EL (cell line): ENCODE measurements at regions not wholly inside any gene's neighbourhood (a gene's known extent, or its start where the extent isn't known, plus 50 kb on each side); places are given as distances from the start of the nearest gene placed in this dataset.

Experiments used
- DNase-seq: peaks from one replicate; pipeline ENCODE4 v3.0.0-alpha.2; 2016

DNA sequence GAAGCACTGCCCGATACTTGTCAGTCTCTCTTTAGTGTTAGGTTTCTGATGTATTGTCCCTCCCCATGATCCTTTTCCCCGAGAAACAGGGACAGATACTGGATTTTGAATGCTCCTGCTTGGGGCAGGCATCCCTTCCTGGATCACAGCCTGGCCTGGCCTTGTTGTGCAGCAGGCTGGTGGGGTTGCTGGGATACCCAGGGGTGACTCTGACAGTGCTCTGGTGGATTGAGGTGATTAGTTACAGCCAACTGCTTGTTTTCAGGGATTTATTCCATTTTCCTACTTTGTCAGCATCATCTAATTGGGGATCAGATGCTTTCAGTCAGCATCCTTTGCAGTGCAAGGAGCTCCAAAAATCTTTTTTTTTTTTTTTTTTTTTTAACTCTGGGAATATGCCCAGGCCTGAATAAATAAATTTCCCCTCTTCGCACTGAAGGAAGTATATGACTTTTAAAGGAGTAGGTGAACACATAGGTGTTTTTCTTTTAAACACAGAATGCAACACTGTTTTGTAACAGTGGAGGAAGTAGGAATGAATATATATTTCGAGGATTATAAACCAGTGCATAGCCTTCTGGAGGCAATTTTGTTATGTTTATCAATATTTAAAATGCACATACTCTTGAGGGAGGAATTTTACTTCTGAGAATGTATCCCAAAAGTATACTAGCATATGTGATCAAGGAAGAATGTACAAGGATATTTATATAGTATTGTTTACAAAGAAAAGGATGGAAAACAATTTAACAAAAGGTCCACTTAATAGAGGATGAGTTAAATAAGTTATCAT is 127.3 kb upstream of the ELL2 start:
- DNase-seq = no peak

DNA sequence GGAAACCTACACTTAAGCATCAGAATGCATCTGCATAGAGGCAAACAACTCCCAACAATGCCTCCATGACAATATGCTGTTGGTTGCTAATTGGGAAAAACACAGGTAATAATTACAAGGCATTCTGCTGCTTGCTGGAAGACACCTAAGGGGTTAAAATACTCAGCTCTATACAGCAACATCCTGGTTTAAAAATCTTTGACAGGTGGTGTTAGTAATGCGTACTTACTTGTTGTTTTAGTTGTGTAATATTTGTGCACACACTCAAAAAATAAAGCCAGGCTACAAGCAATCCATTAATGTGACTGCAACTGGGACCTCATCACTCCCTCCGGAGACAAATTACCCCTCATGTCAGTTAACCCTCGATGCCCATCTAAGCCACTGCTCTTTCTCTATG is 126.3 kb upstream of the ELL2 start:
- DNase-seq = no peak

DNA sequence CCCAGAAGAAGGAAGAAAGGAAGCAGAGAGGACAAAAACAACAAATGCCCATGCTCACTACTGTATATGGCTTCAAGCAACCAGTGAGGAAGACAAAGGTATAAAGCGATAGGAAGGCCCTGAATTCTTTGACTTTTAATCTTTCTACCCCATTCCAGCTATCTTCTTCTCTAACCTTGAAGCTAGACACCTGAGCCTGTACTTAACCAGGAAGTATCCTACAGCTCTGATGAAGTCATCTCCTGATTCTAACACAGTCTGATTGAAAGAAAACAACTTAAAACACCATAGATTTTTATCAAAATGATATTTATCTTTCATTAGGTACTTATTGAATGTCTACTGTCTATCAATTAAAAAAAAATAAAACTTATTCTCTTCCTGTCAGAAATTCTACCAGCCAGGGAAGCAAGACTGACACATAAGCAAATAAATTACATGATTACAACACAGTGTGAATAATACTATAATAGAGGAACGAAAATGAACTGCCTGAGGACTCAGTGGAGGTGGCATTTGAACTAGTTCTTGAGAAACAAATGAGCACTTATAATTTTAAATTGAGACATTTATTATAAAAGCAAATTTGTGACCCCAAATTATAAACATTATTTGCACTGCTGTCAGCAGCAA is 123.3 kb upstream of the ELL2 start:
- DNase-seq = no peak

DNA sequence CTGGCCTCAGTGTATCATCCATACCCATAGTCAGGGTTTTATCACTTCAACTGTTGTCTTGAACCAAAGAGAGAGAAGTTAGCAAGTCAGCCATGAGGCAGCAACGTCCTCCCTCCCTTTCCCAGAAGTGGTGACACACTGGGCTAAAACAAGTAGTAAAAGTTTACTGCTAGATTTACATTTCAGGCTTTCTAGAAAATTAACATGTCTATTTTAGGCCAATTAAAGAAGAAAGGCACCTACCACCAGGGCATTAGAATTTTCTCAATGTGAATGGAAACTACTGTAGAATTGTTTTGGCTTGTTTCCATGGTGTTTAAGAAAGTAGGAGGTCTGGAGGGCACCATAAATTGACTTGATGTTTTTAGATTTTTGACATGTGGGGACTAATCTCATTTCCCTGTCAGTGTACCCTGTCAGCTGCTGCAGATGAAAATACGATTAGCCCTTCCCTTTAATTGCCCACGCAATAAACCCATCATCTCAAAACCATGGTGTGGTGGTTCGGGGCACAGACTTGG is 121.8 kb upstream of the ELL2 start:
- no peak for DNase-seq

DNA sequence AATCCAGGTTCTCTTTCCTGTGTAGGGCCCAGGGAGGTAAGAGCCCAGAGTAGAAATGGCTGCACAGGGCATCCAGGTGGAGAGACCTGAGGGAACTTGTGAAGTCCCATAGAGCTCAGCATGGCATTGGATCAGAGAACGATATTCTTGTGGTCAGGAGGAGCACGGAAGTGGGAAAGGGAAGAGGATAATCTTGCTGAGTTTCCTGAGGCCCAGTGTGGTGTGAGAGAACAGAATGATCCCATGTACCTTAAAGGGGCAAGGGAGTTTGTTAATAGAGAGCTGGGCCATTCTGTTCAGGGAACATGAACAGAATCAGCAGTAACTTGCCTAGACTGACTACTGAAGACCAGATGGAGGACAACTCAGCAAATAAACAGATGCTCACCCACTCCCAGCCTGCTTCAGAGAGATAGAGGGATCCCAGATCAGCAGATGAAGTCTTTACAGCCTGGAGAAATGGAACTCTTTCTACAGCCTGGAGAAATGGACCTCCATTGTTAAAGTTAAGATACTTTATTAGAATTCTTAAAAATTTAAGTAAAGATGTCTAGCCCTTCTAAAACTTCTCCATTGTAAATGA is 119.7 kb upstream of the ELL2 start:
- no peak for DNase-seq

DNA sequence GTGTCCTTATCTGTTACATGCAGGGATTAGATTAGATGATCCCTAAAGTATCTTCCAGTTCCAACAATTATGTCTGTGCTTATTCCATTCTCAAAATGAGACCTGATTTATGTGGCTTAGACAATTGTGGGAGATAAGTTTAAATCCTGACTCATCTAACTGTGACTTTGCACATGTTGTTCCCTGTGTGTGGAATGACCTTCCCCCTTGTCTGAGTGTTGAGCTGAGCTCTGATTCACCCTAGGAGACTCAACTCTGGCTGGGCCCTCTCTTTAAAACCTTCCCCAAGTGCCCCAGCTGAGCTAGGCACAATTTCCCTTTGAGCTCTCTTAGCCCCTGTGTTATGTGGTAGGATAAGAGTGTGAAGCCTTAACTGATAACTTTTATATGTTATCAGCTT is 118.9 kb upstream of the ELL2 start:
- DNase-seq = peak; percentile 71

DNA sequence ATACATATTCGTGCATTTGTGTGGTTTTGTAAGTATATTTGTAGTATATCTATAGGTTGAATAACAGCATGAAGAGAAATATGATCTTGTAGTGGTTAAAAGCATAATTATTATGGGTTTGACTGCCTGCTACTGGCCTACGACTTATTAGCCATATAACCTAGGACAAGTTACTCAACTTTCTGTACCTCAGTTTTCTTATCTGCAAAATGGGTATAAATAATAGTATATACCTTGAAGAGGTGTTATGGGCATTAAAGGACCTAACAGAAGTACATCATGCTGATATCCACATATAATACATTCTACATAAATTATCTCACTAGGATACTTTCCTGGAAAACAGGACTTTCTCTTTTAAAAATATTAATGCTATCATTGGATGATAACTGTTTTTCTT is 118.3 kb upstream of the ELL2 start:
- no peak for DNase-seq

DNA sequence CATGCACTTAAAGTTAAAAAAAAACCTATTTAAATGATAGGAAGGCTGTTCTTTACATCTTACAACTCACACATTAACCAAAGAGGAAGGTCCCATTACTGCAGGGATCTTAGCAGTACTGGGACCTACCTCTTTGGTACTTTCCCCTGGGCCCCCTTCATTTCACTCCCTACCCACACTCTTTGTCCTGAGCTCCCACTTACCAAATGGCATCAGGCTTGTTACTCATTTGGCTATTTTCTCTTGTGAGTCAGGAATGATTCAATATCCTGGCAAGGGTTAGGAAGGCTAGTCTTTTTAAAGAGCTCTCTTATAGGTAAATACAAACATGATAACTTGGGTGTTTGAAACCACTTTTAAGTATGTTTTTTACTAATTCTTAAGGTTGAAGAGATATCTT is 117.4 kb upstream of the ELL2 start:
- DNase-seq = peak; percentile 92

DNA sequence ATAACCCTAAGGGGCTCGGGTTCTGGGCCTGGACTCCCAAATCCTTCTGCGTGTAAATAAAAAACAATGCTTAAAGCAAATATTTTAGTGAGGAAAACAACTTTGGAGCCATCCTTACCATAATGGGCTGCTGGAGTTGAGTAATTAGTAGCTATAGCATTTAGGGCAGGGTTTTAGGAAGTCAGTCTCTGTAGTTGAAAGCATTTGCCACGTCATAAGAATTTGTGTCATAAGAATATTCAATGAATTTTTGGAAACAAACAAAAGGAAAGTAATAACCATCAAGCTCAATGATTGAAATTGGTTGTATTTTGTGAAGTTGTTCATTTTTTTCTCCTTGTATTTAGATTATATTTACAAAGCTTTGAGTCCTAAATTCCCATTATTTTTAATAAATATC is 114.8 kb upstream of the ELL2 start:
- DNase-seq = no peak

DNA sequence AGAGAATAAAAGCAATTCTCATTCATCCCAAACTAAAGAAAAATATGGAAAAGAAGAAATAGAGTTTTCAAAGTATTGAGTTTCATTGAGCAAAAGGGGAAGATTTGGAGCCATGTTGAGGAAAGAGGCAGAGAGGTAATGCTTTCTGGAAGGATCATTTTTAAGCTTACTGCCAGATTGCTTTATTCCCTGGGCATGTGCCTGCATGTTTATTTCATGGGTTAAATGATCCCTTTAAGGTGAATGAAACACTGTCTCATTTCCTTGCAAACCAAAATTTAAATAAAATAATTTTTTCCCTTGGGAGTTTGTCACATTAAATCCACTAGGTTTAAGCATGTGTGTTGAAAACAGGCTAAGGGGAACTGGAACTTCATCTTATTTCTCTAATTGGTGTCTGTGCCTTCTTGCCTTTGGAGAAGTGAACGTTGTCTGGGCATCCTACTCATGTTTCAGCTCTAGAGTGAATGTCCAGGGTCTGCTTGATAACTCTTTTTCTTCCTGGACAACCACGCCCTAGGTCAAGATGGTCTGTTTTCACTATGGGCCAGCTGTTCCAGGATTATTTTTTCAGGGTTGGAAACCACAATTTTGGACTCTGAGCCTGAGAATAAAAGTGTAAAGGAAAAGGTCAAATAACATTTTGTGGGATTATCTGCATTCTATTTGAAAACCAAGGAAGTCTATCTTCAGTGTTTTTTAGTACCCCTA is 114.1 kb upstream of the ELL2 start:
- DNase-seq = no peak

DNA sequence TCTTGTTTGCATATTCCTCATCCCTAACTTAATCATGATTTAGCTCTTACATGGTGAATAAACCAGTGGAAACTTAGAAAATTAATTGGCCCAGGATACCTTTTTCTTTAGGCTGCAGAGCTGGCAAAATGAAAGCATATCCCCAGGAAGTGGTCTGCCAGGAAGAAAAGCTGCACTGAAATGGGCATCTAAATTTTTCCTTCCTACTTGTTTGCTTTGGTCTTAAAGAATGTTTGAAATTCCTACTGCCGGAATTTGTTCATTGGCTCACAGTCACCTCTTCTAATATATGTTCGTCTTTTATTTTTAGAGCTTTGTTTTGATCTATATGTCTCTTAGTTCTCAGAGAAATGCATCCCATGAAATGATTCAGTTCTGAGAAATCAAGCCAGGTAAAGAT is 113.2 kb upstream of the ELL2 start:
- peak; percentile 43 for DNase-seq

DNA sequence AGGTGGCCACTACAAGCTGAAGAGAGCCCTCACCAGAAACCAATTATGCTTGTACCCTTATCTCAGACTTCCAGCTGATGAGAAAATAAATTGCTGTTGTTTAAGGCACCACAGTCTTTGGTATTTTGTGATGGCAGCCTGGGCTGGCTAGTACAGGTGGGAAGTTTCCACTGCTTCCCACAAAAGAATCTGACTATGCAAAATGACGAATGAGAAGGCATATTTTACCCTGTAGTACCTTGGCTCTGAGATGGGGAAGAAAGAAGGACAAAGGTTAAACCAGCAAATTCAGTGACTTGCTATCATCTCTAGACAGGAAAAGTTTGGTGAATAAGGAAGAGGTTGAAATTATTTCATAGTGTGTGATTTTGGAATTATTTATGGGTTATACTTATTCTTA is 112.8 kb upstream of the ELL2 start:
- DNase-seq = no peak

DNA sequence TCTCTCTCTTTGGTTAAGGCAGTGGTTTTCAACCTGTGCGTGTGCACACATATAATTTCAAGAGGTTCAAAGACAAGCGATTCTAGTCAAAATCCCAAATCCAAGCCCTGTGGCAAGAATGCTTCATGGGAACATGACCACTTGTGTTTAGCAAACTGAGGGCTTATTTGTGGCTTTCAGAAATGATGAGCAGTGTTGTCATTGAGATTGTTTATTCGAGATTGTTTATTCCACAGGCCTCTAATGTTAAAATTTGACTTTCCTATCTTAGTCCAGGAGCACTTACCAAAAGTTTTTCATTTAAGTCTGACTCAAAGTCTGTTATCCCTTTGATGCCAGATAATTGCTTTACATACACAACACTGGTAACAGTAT is 111.1 kb upstream of the ELL2 start:
- no peak for DNase-seq

DNA sequence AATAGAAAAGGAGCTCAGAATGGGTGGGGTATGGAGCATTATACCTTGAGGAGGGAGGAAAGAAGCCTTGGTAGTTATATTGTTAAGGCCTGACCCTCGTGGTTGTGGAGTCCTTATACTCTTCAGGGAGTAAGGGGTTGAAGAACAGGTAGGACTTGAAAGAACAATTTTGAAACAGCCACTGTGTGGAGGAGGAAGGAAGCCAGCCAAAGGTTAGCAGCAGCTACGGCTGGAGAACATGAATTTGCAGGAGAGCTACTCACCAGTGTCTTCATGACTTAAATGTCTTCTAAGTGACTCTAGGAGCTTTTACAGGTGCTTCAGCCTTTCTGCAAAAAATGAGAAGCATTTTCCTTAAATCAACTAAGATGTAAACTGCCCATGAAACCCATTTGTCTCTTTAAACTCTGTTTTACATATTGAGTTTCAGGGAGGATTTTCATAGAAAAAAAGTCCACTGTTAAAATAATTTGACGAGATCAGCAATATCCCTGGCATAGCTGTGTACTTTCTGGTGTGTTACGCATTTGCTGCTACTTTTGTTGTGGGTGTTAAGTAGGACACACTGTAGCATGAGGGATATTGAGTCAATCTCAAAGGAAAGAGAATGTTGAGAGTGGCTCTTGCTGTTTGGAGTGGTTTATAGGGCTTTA is 110.6 kb upstream of the ELL2 start:
- DNase-seq = no peak

DNA sequence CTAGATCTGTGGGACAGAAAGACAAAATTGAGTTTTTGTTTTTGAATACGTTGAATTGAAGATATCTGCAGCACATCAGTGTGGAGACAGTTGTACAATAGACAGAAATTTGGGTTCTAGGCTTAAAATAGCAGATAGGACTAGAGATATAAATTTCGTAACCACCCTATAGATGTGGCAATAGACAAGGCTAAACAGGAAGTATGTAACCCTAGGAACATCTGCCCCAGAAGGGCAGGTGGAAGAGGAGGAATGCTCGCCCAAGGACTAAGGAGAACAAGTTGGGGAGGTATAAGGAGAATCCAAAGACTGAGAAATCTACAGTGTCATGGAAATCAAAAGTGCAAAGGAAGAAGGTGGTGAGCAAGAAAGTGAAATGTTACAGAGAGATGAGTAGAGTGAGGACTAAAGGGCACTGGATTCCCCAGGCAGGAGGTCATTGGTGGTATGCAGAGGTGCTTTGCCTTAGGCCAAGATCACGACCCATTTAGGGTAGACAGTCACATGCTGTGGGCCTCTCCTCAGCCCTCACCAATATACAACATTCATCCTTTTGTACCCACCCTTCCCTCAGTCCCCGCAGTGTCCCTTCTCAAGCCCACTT is 109.1 kb upstream of the ELL2 start:
- peak; percentile 17 for DNase-seq

DNA sequence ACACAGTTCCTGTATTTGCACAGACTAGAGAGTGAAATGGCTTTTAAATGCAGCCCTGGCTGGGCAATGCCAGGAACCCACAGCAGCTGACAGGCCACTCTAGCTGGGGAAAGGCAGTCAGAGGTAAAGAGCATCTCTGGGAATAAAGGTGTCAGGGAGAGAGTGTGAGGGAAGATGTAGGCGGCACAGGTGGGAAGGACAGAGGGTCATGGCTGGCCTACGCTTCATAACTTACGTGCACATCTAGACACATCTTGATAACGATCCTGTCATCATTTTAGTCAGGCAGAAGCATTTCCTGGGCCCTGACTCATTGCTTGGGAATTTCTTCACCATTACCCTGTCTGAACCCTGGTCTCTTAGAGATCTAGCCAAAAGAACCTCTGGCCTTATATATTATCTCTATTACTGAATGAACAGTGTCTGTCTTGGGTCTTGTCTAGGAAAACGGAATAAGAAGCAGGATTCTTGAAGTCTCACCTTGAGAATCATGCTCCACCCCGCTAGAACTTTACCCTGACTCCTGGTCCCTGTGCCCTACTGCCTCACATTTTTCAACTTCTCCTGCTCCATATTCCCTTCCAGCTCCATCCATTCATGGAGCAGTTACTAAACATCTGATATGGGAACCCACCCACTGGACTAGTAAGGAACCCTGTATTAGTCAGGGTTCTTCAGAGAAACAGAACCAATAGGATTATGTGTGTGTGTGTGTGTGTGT is 106.4 kb upstream of the ELL2 start:
- DNase-seq = peak; percentile 97

DNA sequence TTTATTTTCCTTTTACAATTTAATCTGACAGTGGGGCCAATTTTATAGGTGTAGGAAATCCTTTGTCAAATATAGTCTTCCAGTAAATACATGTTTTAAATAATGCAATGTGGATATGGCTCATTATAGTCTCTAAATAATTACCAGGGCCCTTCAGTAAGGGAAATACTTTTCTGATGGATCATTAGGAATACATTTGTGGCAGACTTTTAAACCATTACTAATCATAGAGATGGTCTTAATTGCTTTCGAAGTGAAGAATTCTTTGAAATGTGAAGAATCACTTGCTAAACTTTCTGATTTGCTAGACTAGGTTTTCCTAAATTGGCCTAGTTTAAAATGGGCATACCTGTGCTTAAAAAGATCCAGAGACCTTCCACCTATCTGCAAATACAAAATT is 105.6 kb upstream of the ELL2 start:
- peak; percentile 64 for DNase-seq

DNA sequence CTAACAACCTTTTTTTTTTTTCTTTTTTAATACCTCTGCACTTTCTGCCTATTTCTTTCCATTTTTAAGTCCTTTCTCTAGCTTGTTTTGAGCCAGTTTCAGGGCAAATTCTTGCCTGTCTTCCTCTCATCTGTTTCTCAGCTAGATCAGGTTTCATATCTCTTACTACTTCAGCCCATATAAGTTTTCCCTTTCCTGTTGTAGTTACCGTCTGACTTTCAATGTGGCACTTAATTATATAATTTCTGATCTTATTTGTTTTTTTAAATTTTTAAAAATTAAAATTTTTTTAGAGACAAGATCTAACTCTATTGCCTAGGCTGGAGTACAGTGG is 104.7 kb upstream of the ELL2 start:
- peak; percentile 13 for DNase-seq

DNA sequence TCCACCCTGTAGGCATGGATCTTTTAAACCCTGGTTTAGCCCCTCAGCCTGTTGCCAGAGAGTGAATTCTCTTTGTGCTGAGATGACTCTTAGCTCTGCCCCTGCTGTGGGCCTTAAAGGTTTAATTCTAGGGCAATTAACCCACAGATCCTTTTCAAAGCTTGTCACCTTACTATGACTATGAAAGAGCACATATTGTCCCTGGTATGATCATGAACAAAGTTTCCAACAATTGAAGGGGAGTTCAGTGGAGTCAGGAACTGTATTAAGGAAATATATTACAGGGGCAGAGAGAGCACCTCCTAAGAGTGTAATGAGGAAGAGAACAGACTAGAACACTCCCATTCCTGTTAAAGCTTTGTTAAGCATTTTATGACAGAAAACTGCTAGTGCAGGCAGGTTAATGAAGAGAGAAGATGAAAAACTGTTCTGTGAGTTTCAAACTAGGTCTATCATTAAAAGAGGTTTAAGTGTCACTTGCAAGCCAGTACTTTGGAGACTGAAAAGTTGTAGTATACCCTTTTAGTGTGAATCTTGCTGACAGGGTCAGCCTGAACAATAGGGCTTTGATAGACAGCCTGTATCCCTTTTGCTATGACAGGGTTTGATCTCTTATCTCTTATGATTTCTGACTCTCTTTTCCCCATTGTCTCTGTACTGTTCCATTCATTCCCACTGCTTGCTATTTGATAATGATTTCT is 104.2 kb upstream of the ELL2 start:
- no peak for DNase-seq

DNA sequence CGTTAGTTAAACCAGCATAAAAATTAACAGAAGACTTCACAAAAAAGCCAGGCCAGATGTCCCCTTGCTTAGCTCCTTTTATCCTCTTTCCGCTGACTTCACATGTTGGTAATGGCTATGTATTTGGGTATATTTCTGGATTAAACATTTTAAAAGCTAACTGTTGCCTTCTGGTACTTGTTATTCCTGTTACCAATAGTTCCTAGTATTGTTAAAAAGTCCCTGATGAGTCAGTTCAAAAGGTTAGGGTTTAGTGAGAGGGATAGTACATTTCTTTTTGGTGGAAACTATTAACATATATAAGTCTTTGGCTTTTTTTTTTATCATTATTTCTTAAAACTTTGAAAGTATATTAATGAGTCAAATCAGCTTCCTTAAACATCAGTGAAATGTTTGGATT is 103.2 kb upstream of the ELL2 start:
- DNase-seq = no peak

DNA sequence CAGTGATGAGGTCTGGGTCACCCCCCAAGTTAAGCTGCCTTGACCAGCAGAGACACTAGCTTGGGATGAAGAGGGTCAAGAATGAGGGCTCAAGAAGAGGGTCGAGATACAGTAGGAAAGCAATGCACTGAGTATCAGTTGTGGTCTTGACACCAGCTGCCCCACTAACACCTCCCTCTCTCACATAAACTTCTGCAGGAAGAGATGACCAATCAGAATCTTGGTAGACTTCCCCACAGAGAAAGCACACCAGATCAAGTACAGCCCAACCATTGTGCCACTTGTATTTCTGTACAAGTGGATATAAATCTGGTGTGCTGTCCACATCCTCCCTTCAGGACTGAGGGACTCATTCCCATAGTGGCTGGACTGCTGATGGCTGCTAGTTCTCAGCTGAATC is 101.2 kb upstream of the ELL2 start:
- DNase-seq = no peak

DNA sequence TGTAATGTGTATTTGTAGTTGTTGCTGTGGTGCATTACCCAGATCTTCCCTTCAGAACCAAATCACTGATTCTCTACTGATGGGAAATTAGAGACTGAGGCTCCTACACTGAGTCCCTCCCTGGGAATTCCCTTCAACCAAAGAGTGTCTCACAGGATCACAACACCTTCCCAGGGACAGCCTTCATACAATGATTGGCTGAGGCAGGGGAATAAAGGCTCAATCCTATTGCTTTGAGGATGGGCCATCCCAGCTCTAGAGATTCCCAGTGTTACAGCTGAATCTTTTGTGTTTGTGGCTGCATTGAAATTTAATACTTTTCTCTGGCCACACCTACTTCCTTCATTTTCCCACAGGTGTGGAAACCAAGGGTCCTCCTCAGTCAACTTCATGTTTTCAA is 96.4 kb upstream of the ELL2 start:
- no peak for DNase-seq
